ENCODE measurements at regions not wholly inside any gene's neighbourhood (a gene's known extent, or its start where the extent isn't known, plus 50 kb on each side); places are given as distances from the start of the nearest gene placed in this dataset. TPM values are rescaled to one million over a fixed set of nuclear protein-coding genes. Genes with fewer than 3 reads are reported as not detected.

GRCh38 chr16:62135911-62136310 lies 99.7 kb upstream of the CDH8 start:
- H3K4me2 ChIP-seq (ENCODE audit: low read length) = no peak overlapping the region
- no peak overlapping the region for H3K9ac ChIP-seq (ENCODE audit: low read depth, low read length)
- peaks cover 16% of the 10 kb centered on the region for H3K9me3 ChIP-seq (replicated peaks; ENCODE audit: low read length)
- no peaks in the 10 kb centered on the region for H3K36me3 ChIP-seq (ENCODE audit: insufficient read depth, low read length)
- no peak overlapping the region for H3K4me3 ChIP-seq (ENCODE audit: low read length)
- H3K4me1 ChIP-seq (ENCODE audit: control insufficient read depth, insufficient read depth, low read length) = no peaks in the 10 kb centered on the region
- no peaks in the 10 kb centered on the region for H3K27me3 ChIP-seq (ENCODE audit: control insufficient read depth, insufficient read depth, low read length)

- Histone ChIP-seq H3K27me3 (ENCODE audit: control insufficient read depth, insufficient read depth, low read length) (no peaks in the 10 kb centered on the region), H3K4me3 (ENCODE audit: low read length) (no peak overlapping the region), H3K4me1 (ENCODE audit: control insufficient read depth, insufficient read depth, low read length) (no peaks in the 10 kb centered on the region), H3K9ac (ENCODE audit: low read depth, low read length) (no peak overlapping the region), H3K36me3 (ENCODE audit: insufficient read depth, low read length) (no peaks in the 10 kb centered on the region), H3K9me3 (replicated peaks; ENCODE audit: low read length) (peaks cover 16% of the 10 kb centered on the region), H3K4me2 (ENCODE audit: low read length) (no peak overlapping the region)
These were observed 99.2 kb upstream of the CDH8 start for GRCh38 chr16:62135446-62135845.

GRCh38 chr16:62130101-62130500 lies 93.9 kb upstream of the CDH8 start:
- no peaks in the 10 kb centered on the region for H3K36me3 ChIP-seq (ENCODE audit: insufficient read depth, low read length)
- H3K9ac ChIP-seq (ENCODE audit: low read depth, low read length) = no peak overlapping the region
- no peak overlapping the region for H3K4me3 ChIP-seq (ENCODE audit: low read length)
- H3K4me2 ChIP-seq (ENCODE audit: low read length) = no peak overlapping the region
- no peaks in the 10 kb centered on the region for H3K4me1 ChIP-seq (ENCODE audit: control insufficient read depth, insufficient read depth, low read length)
- H3K9me3 ChIP-seq (replicated peaks; ENCODE audit: low read length) = peaks cover 15% of the 10 kb centered on the region
- no peaks in the 10 kb centered on the region for H3K27me3 ChIP-seq (ENCODE audit: control insufficient read depth, insufficient read depth, low read length)

GRCh38 chr16:62105244-62105643 lies 69.0 kb upstream of the CDH8 start:
- H3K9ac ChIP-seq (ENCODE audit: low read depth, low read length) = no peak overlapping the region
- H3K27me3 ChIP-seq (ENCODE audit: control insufficient read depth, insufficient read depth, low read length) = no peaks in the 10 kb centered on the region
- no peaks in the 10 kb centered on the region for H3K36me3 ChIP-seq (ENCODE audit: insufficient read depth, low read length)
- no peaks in the 10 kb centered on the region for H3K4me1 ChIP-seq (ENCODE audit: control insufficient read depth, insufficient read depth, low read length)
- no peak overlapping the region for H3K4me2 ChIP-seq (ENCODE audit: low read length)
- no peak overlapping the region for H3K4me3 ChIP-seq (ENCODE audit: low read length)
- H3K9me3 ChIP-seq (replicated peaks; ENCODE audit: low read length) = no peaks in the 10 kb centered on the region

GRCh38 chr16:62102588-62102987 lies 66.3 kb upstream of the CDH8 start:
- H3K9ac ChIP-seq (ENCODE audit: low read depth, low read length) = no peak overlapping the region
- H3K4me1 ChIP-seq (ENCODE audit: control insufficient read depth, insufficient read depth, low read length) = no peaks in the 10 kb centered on the region
- no peaks in the 10 kb centered on the region for H3K36me3 ChIP-seq (ENCODE audit: insufficient read depth, low read length)
- H3K4me3 ChIP-seq (ENCODE audit: low read length) = no peak overlapping the region
- no peaks in the 10 kb centered on the region for H3K9me3 ChIP-seq (replicated peaks; ENCODE audit: low read length)
- no peaks in the 10 kb centered on the region for H3K27me3 ChIP-seq (ENCODE audit: control insufficient read depth, insufficient read depth, low read length)
- H3K4me2 ChIP-seq (ENCODE audit: low read length) = no peak overlapping the region

- H3K4me3 ChIP-seq (ENCODE audit: low read length) = no peak overlapping the region
- no peaks in the 10 kb centered on the region for H3K9me3 ChIP-seq (replicated peaks; ENCODE audit: low read length)
- no peaks in the 10 kb centered on the region for H3K36me3 ChIP-seq (ENCODE audit: insufficient read depth, low read length)
- no peak overlapping the region for H3K9ac ChIP-seq (ENCODE audit: low read depth, low read length)
- no peak overlapping the region for H3K4me2 ChIP-seq (ENCODE audit: low read length)
- no peaks in the 10 kb centered on the region for H3K4me1 ChIP-seq (ENCODE audit: control insufficient read depth, insufficient read depth, low read length)
- H3K27me3 ChIP-seq (ENCODE audit: control insufficient read depth, insufficient read depth, low read length) = no peaks in the 10 kb centered on the region
These were observed 64.4 kb upstream of the CDH8 start for GRCh38 chr16:62100651-62101050.

- no peak overlapping the region for H3K4me2 ChIP-seq (ENCODE audit: low read length)
- no peak overlapping the region for H3K4me3 ChIP-seq (ENCODE audit: low read length)
- H3K9ac ChIP-seq (ENCODE audit: low read depth, low read length) = no peak overlapping the region
- H3K36me3 ChIP-seq (ENCODE audit: insufficient read depth, low read length) = no peaks in the 10 kb centered on the region
- H3K27me3 ChIP-seq (ENCODE audit: control insufficient read depth, insufficient read depth, low read length) = no peaks in the 10 kb centered on the region
- H3K4me1 ChIP-seq (ENCODE audit: control insufficient read depth, insufficient read depth, low read length) = no peaks in the 10 kb centered on the region
- peaks cover 4% of the 10 kb centered on the region for H3K9me3 ChIP-seq (replicated peaks; ENCODE audit: low read length)
These were observed 53.5 kb upstream of the CDH8 start for GRCh38 chr16:62089715-62090114.

- H3K9me3 ChIP-seq (replicated peaks; ENCODE audit: low read length) = peaks cover 4% of the 10 kb centered on the region
- H3K9ac ChIP-seq (ENCODE audit: low read depth, low read length) = no peak overlapping the region
- no peaks in the 10 kb centered on the region for H3K27me3 ChIP-seq (ENCODE audit: control insufficient read depth, insufficient read depth, low read length)
- no peak overlapping the region for H3K4me2 ChIP-seq (ENCODE audit: low read length)
- no peaks in the 10 kb centered on the region for H3K4me1 ChIP-seq (ENCODE audit: control insufficient read depth, insufficient read depth, low read length)
- H3K36me3 ChIP-seq (ENCODE audit: insufficient read depth, low read length) = no peaks in the 10 kb centered on the region
- no peak overlapping the region for H3K4me3 ChIP-seq (ENCODE audit: low read length)
These were observed 52.6 kb upstream of the CDH8 start for GRCh38 chr16:62088731-62089410.

Small RNAs in the stretch of these regions (small RNA-seq; reads per million reads assigned to genes)
- gene AC009101.1 (not detected), gene AC009161.2 (not detected), gene AC018846.1 (not detected), gene AC138305.3 (not detected), gene RNU6-21P (not detected)
